HepG2 (cell line): ENCODE measurements at regions not wholly inside any gene's neighbourhood (a gene's known extent, or its start where the extent isn't known, plus 50 kb on each side); places are given as distances from the start of the nearest gene placed in this dataset.

Source experiments
- ASH2L ChIP-seq: fragments of 300-600, 200-600 bp; sonication (generic); IDR thresholded peaks from 2 replicates; pipeline ENCODE4 v1.7.0; 2017; ENCODE audit warnings: low read depth, mild to moderate bottlenecking, moderate library complexity, mixed read lengths, low read length; ENCODE audit not compliant: insufficient read length
- ATAD3A ChIP-seq: sonication (generic); formaldehyde crosslinking; IDR thresholded peaks from 2 replicates; pipeline ENCODE4 v1.4.0; 2020; ENCODE audit warnings: missing genetic modification reagents
- ATF7-NPFF ChIP-seq: sonication (generic); formaldehyde crosslinking; IDR thresholded peaks from 2 replicates; pipeline ENCODE4 v1.8.1; 2023; ENCODE audit warnings: mild to moderate bottlenecking, low read depth, missing genetic modification reagents, moderate library complexity
- BCL6 ChIP-seq: IDR thresholded peaks from 2 replicates; pipeline ENCODE4 v1.6.1; 2016; ENCODE audit warnings: missing genetic modification reagents, missing compliant biosample characterization
- BRCA1 ChIP-seq: sonication (generic); formaldehyde crosslinking; IDR thresholded peaks from 2 replicates; pipeline ENCODE4 v1.4.0; 2020; ENCODE audit warnings: missing genetic modification reagents
- GABPA ChIP-seq, 2 experiments: IDR thresholded peaks; 2 replicates each; pipeline ENCODE4 v1.6.1; 2011 to 2016; ENCODE audit warnings: low read depth in 2 of 2, low read length in 1 of 2, missing biosample characterization in 1 of 2, missing genetic modification characterization in 1 of 2
- GTF2F1 ChIP-seq: fragments of 150-350 bp; IDR thresholded peaks from 2 replicates; pipeline ENCODE4 v1.6.1; 2014; ENCODE audit warnings: low read length
- HCFC1 ChIP-seq: fragments of 150-350 bp; IDR thresholded peaks from 2 replicates; pipeline ENCODE4 v1.6.1; 2014; ENCODE audit warnings: low read depth, low read length
- HNRNPH1 ChIP-seq: fragments of 200-400 bp; formaldehyde crosslinking; optimal IDR thresholded peaks from 2 replicates; pipeline ENCODE3; 2017; ENCODE audit warnings: mild to moderate bottlenecking, low read depth, low read length
- NR2F1 ChIP-seq, 2 experiments: fragments of 450-650 bp in 1 of 2; formaldehyde crosslinking in 1 of 2; IDR thresholded peaks; 2 replicates each; pipeline versions ENCODE4 v1.5.0 to v1.6.1; 2016 to 2020; ENCODE audit warnings: mild to moderate bottlenecking in 1 of 2, missing compliant biosample characterization in 1 of 2, missing genetic modification reagents in 1 of 2, moderate library complexity in 1 of 2
- PHB2 ChIP-seq: fragments of 450-650 bp; IDR thresholded peaks from 2 replicates; pipeline ENCODE4 v1.6.1; 2018; ENCODE audit not compliant: partially characterized antibody
- REXO4 ChIP-seq: sonication (generic); formaldehyde crosslinking; IDR thresholded peaks from 2 replicates; pipeline ENCODE4 v1.8.0; 2022; ENCODE audit warnings: missing genetic modification reagents, mild to moderate bottlenecking, borderline replicate concordance
- ZFP36L2 ChIP-seq: sonication (generic); formaldehyde crosslinking; IDR thresholded peaks from 2 replicates; pipeline ENCODE4 v1.4.0; 2020; ENCODE audit warnings: missing genetic modification reagents
- ZMYM2 ChIP-seq: sonication (generic); formaldehyde crosslinking; IDR thresholded peaks from 2 replicates; pipeline ENCODE4 v1.8.0; 2022; ENCODE audit warnings: mild to moderate bottlenecking, missing genetic modification reagents
- ZNF33B ChIP-seq: sonication (generic); formaldehyde crosslinking; IDR thresholded peaks from 2 replicates; pipeline ENCODE4 v1.5.1; 2020; ENCODE audit warnings: mild to moderate bottlenecking, missing genetic modification reagents
- ZNF558 ChIP-seq: sonication (generic); formaldehyde crosslinking; IDR thresholded peaks from 2 replicates; pipeline ENCODE4 v1.9.0; 2022; ENCODE audit warnings: mild to moderate bottlenecking, missing genetic modification reagents, borderline replicate concordance
- TF ChIP-seq, protein P1 (sequence below): IDR thresholded peaks from 2 replicates; pipeline ENCODE4 v1.6.1; 2016
- TF ChIP-seq, protein P2 (sequence below), 2 experiments: IDR thresholded peaks; 2 replicates each; pipeline ENCODE4 v1.6.1; 2011 to 2012; ENCODE audit warnings: low read length in 2 of 2, borderline replicate concordance in 1 of 2, low read depth in 1 of 2, mild to moderate bottlenecking in 1 of 2, moderate library complexity in 1 of 2
- TF ChIP-seq, protein P3 (sequence below): sonication (generic); formaldehyde crosslinking; IDR thresholded peaks from 2 replicates; pipeline ENCODE4 v1.5.0; 2020; ENCODE audit warnings: missing genetic modification reagents, mild to moderate bottlenecking, borderline replicate concordance
- TF ChIP-seq, protein P4 (sequence below): sonication (generic); formaldehyde crosslinking; IDR thresholded peaks from 2 replicates; pipeline ENCODE4 v1.9.0; 2021; ENCODE audit warnings: missing genetic modification reagents, borderline replicate concordance

DNA sequence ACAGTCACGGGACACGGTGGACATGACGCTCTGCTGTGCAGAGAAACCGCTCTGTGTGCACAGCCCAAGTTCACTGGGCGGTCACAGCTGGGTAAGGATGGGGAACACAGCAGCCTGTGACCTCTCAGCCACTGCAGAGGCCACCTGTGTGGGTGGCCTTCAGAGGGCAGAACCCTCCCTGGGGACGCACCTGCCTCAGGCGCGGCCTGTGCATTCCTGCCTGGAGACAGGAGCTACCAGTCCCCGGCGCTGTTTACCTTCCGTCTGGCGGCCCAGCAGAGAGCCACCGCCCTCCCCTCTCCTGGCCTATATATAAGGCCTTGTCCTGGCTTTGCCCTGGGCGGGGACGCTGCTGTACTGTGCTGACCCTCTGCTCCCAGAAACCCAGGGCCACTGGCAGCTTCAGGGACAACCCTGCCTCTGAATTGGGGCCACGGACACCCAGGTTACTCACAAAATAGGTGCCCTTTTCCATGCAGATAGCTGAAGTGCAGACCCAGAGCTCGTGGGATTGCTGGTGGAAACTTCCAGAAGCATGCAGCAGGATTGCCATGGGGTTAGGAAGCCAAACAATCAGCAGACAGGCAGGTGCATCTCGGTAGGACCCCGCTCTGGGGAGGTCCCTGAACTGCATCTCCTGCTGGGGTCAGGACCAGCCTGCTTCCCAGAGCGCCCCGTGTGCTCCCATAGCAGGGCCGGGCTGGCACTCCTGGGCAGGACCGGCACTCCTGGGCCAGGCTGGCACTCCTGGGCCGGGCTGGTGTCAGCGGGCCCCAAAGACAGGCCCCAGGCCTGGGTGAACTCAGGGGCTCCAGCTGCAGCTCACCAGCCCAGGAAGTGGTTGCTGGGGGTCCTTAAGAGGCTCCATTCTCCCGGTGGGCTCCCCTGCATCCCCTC lies 83.6 kb downstream of the SIK1 start (continued):
- no peak for TF ChIP-seq GABPA (IDR thresholded peaks at IDR 0.05; ENCODE audit: low read depth, low read length)
- no peak for TF ChIP-seq GABPA (CRISPR knock-in tag; IDR thresholded peaks at IDR 0.05; ENCODE audit: low read depth)
- TF ChIP-seq REXO4 (CRISPR knock-in tag) = no peak
- TF ChIP-seq ZMYM2 (CRISPR knock-in tag) = no peak
- TF ChIP-seq ZNF558 (CRISPR knock-in tag) = no peak; the same call in 1 of the 2 replicates
- no peak for TF ChIP-seq BRCA1 (CRISPR knock-in tag)
- TF ChIP-seq BCL6 (CRISPR knock-in tag) = peak; percentile 94
- TF ChIP-seq NR2F1 (CRISPR knock-in tag; IDR thresholded peaks at IDR 0.05) = peak in 1 of 2 experiments; percentile 18; a peak in 1 of 4 replicates
- no peak for TF ChIP-seq ZNF33B (CRISPR knock-in tag)
- TF ChIP-seq, protein P1, sequence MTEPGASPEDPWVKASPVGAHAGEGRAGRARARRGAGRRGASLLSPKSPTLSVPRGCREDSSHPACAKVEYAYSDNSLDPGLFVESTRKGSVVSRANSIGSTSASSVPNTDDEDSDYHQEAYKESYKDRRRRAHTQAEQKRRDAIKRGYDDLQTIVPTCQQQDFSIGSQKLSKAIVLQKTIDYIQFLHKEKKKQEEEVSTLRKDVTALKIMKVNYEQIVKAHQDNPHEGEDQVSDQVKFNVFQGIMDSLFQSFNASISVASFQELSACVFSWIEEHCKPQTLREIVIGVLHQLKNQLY = no peak
- TF ChIP-seq HCFC1 = no peak
- TF ChIP-seq, protein P2, sequence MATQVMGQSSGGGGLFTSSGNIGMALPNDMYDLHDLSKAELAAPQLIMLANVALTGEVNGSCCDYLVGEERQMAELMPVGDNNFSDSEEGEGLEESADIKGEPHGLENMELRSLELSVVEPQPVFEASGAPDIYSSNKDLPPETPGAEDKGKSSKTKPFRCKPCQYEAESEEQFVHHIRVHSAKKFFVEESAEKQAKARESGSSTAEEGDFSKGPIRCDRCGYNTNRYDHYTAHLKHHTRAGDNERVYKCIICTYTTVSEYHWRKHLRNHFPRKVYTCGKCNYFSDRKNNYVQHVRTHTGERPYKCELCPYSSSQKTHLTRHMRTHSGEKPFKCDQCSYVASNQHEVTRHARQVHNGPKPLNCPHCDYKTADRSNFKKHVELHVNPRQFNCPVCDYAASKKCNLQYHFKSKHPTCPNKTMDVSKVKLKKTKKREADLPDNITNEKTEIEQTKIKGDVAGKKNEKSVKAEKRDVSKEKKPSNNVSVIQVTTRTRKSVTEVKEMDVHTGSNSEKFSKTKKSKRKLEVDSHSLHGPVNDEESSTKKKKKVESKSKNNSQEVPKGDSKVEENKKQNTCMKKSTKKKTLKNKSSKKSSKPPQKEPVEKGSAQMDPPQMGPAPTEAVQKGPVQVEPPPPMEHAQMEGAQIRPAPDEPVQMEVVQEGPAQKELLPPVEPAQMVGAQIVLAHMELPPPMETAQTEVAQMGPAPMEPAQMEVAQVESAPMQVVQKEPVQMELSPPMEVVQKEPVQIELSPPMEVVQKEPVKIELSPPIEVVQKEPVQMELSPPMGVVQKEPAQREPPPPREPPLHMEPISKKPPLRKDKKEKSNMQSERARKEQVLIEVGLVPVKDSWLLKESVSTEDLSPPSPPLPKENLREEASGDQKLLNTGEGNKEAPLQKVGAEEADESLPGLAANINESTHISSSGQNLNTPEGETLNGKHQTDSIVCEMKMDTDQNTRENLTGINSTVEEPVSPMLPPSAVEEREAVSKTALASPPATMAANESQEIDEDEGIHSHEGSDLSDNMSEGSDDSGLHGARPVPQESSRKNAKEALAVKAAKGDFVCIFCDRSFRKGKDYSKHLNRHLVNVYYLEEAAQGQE (IDR thresholded peaks at IDR 0.05; ENCODE audit: borderline replicate concordance in 1 of 2, low read depth in 1 of 2, low read length in 2 of 2) = no peak
- TF ChIP-seq PHB2 = no peak
- no peak for TF ChIP-seq ASH2L
- no peak for TF ChIP-seq HNRNPH1
- TF ChIP-seq, protein P3, sequence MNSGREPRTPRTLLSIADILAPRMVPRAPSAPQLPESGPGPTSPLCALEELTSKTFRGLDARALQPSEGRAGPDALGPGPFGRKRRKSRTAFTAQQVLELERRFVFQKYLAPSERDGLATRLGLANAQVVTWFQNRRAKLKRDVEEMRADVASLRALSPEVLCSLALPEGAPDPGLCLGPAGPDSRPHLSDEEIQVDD (CRISPR knock-in tag) = no peak
- no peak for TF ChIP-seq ATAD3A
- 0 out of 2 replicates have a peak, but pooled peaks have one; percentile 63 for TF ChIP-seq ATF7-NPFF (CRISPR knock-in tag)
- TF ChIP-seq ZFP36L2 (CRISPR knock-in tag) = no peak
- TF ChIP-seq GTF2F1 = no peak
- TF ChIP-seq, protein P4, sequence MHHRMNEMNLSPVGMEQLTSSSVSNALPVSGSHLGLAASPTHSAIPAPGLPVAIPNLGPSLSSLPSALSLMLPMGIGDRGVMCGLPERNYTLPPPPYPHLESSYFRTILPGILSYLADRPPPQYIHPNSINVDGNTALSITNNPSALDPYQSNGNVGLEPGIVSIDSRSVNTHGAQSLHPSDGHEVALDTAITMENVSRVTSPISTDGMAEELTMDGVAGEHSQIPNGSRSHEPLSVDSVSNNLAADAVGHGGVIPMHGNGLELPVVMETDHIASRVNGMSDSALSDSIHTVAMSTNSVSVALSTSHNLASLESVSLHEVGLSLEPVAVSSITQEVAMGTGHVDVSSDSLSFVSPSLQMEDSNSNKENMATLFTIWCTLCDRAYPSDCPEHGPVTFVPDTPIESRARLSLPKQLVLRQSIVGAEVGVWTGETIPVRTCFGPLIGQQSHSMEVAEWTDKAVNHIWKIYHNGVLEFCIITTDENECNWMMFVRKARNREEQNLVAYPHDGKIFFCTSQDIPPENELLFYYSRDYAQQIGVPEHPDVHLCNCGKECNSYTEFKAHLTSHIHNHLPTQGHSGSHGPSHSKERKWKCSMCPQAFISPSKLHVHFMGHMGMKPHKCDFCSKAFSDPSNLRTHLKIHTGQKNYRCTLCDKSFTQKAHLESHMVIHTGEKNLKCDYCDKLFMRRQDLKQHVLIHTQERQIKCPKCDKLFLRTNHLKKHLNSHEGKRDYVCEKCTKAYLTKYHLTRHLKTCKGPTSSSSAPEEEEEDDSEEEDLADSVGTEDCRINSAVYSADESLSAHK (CRISPR knock-in tag) = no peak
